ENCODE measurements at regions not wholly inside any gene's neighbourhood (a gene's known extent, or its start where the extent isn't known, plus 50 kb on each side); places are given as distances from the start of the nearest gene placed in this dataset.
"Not testable (repeated sequence)": the region's sequence is repeated elsewhere in the genome, so short reads cannot be mapped to it uniquely, and the experiment has no call there.

- no peak for DNase-seq
These were observed 74.1 kb upstream of the CCL21 start for GRCh38 chr9:34783951-34784487.

DNA sequence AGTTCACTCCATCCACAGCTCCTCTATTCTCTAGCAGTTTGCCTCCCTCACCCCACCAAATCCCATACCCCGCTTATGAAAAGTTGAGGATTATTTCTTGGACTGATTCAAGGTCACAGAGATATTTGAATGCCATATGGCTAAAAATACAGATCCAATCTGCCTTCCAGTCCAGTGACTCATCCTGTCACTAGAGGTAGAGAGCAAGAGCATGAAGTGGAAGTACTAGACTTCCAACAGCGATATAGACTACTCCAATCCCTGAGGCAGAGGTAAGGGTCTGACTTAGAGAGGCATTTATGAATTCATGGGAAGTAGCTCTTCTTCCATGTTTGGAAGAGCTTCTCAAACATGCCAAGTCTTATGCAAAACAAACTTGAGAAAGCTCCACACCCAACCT lies 72.4 kb upstream of the CCL21 start:
- no peak for DNase-seq

DNA sequence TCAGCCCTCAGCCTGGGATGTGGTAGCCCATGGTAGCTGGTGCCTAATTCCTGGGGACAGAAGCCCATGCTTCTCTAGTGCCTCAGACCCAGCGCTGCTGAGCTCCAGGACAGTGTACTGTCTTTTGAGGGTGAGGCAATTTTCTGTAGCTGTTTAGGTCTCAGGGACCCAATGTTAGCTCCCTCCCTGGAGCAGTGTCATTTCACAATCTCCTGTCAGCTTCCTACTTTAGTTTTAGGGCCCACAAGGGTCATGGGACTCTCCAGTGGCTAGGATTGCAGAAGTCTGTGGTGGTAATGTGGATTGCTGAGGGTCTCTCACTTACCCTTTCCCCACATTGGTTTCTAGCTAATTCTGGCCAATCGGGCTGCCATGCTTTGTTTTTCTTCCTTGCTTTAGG lies 67.7 kb upstream of the CCL21 start:
- peak; percentile 75 for DNase-seq

DNA sequence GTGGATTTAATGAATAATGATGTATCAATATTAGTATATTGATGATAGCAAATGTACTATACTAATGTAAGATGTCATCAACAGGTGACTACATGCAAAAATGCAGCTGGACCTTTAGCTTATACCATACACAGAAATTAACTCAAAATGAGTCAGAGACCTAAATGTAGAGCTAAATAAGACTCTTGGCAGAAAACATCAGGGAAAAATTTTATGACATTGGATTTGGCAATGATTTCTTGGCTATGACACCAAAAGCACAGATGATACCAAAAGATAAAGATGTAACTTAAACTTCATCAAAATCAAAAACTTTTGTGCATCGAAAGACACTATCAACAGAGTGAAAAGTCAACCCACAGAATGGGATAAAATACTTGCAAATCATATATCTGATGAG lies 64.0 kb upstream of the CCL21 start:
- DNase-seq = no peak

- DNase-seq = no peak
These were observed 63.5 kb upstream of the CCL21 start for GRCh38 chr9:34773306-34773910.

GRCh38 chr9:34771007-34771406 lies 61.1 kb upstream of the CCL21 start:
- DNase-seq = peak; percentile 83

DNA sequence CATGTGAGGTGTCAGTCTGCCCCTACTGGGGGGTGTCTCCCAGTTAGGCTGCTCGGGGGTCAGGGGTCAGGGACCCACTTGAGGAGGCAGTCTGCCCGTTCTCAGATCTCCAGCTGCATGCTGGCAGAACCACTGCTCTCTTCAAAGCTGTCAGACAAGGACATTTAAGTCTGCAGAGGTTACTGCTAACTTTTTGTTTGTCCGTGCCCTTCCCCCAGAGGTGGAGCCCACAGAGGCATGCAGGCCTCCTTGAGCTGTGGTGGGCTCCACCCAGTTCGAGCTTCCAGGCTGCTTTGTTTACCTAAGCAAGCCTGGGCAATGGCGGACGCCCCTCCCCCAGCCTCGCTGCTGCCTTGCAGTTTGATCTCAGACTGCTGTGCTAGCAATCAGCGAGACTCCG lies 57.2 kb upstream of the CCL21 start:
- DNase-seq = not testable (repeated sequence)

- peak; percentile 29 for DNase-seq
These were observed 50.5 kb upstream of the CCL21 start for GRCh38 chr9:34760196-34761040.

Measured in inflammatory macrophage treated with lipopolysaccharide for 4 hours (primary cell).